GM12891 (cell line): ENCODE measurements at regions not wholly inside any gene's neighbourhood (a gene's known extent, or its start where the extent isn't known, plus 50 kb on each side); places are given as distances from the start of the nearest gene placed in this dataset.
A peak's percentile ranks its signal among the peaks of the same experiment; 100 is the strongest.

Experiments used
- DNase-seq: peaks from one replicate; pipeline ENCODE4 v3.0.0; 2011; ENCODE audit warnings: low spot score; ENCODE audit not compliant: insufficient read length
- FAIRE-seq: peaks from 2 replicates; lab custom pipeline; 2011; peaks lifted over from hg19 to GRCh38; lab: Jason Lieb, UNC
- PAX5 ChIP-seq: IDR thresholded peaks from 2 replicates; pipeline ENCODE4 v1.6.1; 2011; ENCODE audit warnings: low read length, moderate library complexity, mild to moderate bottlenecking; ENCODE audit not compliant: insufficient read depth, severe bottlenecking
- POLR2A ChIP-seq: IDR thresholded peaks from 2 replicates; pipeline ENCODE4 v1.6.1; 2011; ENCODE audit warnings: low read depth, low read length, control low read depth
- POLR2AphosphoS5 ChIP-seq: IDR thresholded peaks from 2 replicates; pipeline ENCODE4 v1.6.1; 2011; ENCODE audit warnings: low read depth, low read length, control low read depth
- POU2F2 ChIP-seq: IDR thresholded peaks from 2 replicates; pipeline ENCODE4 v1.6.1; 2011; ENCODE audit warnings: low read depth, mild to moderate bottlenecking, control low read depth, low read length, moderate library complexity
- SPI1 ChIP-seq: IDR thresholded peaks from 2 replicates; pipeline ENCODE4 v1.6.1; 2011; ENCODE audit warnings: low read depth, low read length, control low read depth
- TAF1 ChIP-seq: IDR thresholded peaks from 2 replicates; pipeline ENCODE4 v1.6.1; 2011; ENCODE audit warnings: low read depth, low read length, control low read depth

DNA sequence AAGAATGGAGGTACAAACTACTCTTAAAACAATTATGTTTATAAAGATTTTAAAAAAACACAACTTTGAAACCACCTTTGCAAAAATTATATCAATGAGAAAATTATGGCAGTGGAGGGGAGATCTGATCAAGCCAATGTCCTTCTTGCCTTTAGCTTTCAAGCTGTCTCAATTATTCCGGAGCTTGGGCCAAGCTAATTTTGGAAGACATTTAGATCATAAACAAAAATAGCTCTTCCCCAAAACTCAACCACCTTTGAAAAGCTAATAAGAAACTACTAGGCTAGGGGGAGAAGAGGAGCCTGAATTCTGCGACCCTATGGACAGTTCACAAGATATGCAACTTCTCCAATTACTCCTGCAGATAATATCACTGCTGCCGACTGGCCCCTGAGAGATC, 263.3 kb downstream of the ICE1 start:
- FAIRE-seq (no peak), DNase-seq (no peak)
- TF ChIP-seq TAF1: no peak
- TF ChIP-seq PAX5: no peak
- TF ChIP-seq SPI1: no peak
- TF ChIP-seq POLR2A: no peak
- TF ChIP-seq POU2F2: no peak
- TF ChIP-seq POLR2AphosphoS5: no peak

DNA sequence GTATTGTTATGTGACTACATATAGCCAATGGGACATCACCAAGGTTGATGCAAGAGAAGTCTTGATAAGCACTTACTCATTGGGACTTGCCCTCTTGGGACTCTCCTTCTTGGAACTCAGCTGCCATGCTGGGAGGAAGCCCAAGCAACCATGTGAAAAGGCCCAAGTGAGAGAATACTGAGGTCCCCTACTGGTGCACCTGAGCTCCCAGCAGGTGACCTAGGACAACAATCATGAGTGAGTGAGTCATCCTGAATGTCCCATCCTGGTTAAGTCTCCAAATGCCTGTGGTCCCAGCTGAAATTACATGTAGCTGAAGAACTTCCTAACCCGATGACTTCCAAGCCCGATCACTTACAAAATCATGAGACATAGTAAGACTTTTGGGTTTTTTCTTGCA, 260.7 kb downstream of the ICE1 start:
- TF ChIP-seq TAF1 (no peak), POLR2A (no peak), POLR2AphosphoS5 (no peak), SPI1 (no peak), PAX5 (no peak), POU2F2 (no peak)
- no peak for DNase-seq
- no peak for FAIRE-seq

DNA sequence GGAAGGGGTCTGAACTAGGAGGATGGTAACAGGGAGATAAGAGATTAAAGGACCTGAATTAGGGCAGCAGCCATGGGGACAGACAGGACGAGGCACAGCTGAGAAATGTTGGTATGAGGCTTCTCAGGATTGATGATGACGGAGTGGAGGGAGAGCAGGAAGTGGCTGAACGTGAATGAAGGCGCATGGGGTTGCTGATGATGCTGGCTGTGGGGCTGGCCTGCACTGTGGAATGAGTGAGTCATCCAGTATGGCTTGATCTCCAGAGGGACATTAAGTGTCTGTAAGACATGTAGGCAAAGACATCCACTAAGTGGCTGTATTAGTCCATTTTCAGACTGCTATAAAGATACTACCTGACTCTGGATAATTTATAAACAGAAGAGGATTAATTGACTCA, 256.4 kb downstream of the ICE1 start:
- TF ChIP-seq TAF1 (no peak), POLR2A (no peak), PAX5 (no peak), SPI1 (no peak), POU2F2 (no peak)
- FAIRE-seq: no peak

DNA sequence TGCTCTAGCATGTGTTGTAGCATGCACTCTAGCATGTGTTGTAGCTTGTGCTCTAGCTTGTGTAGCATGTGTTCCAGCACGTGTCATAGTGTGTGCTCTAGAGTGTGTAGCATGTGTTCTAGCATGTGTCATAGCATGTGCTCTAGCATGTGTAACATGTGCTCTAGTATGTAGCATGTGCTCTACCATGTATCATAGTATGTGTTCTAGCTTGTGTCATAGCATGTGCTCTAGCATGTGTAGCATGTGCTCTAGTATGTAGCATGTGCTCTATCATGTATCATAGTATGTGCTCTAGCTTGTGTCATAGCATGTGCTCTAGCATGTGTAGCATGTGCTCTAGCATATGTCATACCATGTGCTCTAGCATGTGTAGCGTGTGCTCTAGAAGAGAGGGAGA, 255.3 kb downstream of the ICE1 start:
- TF ChIP-seq POU2F2: no peak
- no peak for TF ChIP-seq POLR2AphosphoS5
- TF ChIP-seq SPI1: no peak
- no peak for TF ChIP-seq POLR2A
- no peak for TF ChIP-seq PAX5
- no peak for TF ChIP-seq TAF1
- DNase-seq (no peak), FAIRE-seq (peak; percentile 65)

More for the DNA sequence above, 256.4 kb downstream of the ICE1 start:
- DNase-seq: no peak

DNA sequence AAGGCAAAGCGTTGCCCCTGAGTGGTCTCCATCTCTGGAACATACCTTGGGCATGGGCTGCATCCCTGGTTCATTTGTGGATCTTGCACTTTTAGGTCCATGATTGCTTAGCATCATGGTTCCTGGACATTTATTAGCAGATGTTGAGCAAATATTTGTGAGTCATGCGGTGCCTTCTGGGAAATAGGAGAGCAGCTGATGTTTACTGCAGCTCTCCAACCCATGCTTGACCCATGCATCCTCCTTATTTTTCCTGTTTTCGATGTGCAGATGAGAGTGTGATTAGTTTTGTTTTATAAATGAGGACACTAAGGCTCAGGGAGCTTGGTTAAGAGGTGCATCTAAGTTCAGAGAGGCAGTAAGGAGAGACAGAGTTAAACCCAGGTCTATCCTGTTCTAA, 253.7 kb downstream of the ICE1 start:
- TF ChIP-seq POU2F2: no peak
- no peak for TF ChIP-seq POLR2A
- no peak for TF ChIP-seq POLR2AphosphoS5
- TF ChIP-seq PAX5: no peak
- TF ChIP-seq SPI1: no peak
- TF ChIP-seq TAF1: no peak
- DNase-seq: no peak
- FAIRE-seq: no peak

DNA sequence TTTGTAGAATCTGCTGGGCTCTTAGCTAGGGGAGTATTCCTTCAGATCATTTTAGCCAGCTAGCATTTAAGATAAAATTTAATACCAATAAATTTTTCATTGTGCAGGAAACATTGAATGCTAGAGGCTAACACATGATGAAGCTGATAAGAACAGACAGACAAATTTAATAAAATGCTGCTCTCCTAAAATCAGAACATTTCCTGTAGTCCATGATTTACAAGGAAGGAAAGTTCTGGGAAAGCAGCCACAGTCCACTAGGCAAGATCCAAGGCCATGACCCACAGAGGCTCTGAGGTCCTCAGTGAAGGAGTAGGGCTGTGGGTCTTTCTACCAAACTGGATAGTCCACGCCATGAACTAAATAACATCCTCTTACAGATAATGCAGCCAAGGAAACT, 253.0 kb downstream of the ICE1 start:
- FAIRE-seq (no peak), DNase-seq (no peak)
- no peak for TF ChIP-seq PAX5
- no peak for TF ChIP-seq POLR2AphosphoS5
- no peak for TF ChIP-seq POLR2A
- no peak for TF ChIP-seq SPI1
- TF ChIP-seq TAF1: no peak
- TF ChIP-seq POU2F2: no peak

DNA sequence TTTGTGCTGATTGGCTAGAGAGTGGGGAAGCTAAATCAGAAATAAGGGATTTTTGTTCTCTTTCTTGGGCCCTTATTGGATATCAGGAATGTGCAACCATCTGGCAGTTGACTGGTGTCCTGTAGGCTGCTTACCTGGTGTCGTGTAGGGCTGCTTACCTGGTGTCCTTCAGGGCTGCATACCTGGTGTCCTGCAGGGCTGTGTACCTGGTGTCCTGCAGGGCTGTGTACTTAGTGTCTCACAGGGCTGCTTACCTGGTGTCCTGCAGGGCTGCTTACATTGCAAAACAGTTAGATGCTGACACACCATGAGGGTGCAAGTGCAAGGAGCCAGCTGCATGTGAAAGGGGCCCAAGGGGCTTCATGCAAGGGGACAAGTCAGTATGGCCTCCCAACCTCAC, 249.3 kb downstream of the ICE1 start:
- DNase-seq: no peak
- TF ChIP-seq TAF1: no peak
- no peak for TF ChIP-seq PAX5
- TF ChIP-seq POLR2A: no peak
- TF ChIP-seq SPI1: no peak
- no peak for TF ChIP-seq POLR2AphosphoS5
- TF ChIP-seq POU2F2: no peak
- no peak for FAIRE-seq

DNA sequence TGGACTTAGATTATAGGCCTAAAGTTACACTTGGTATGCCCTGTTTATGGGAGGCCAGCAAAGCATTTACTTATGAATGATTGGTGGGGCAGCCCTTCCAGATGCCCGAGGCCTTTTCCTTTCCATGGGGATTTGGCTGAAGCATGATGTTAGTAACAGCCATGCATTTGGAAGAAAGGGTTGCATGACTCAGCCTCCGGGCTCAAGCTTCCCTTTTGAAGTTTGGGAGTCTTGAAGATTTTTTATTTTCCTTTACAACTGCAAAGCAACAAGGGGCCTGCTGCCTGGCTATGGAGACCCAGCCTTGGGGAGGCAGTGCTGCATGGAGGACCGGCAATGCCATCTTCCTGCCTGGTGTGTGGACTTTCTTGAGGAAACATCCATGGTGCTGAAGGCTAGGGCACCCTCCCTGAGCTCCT, 244.7 kb downstream of the ICE1 start:
- DNase-seq (no peak), FAIRE-seq (no peak)

DNA sequence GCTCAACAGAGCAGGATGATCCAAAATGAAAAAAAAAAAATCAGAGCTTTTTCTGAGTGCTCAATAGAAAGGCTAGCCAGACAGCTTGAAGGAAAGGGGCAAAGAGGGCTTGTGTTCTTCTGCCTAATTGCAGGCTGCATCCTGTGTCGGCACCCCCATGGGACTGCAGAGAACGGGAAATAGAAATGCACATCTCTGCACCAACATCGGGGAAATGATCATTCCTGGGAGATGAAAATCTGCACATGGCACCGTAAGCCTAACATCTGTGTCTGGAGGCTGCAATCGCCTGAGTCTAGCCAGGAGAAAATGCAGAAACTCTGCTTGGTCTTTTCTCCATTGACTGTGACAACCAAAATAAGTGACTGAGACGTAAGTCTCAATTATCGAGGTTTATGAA, 243.9 kb downstream of the ICE1 start:
- no peak for FAIRE-seq
- no peak for DNase-seq
- TF ChIP-seq TAF1 (no peak), SPI1 (no peak), POLR2AphosphoS5 (no peak), PAX5 (no peak), POU2F2 (no peak), POLR2A (no peak)

More for the DNA sequence above, 244.7 kb downstream of the ICE1 start:
- TF ChIP-seq PAX5 (no peak), POLR2AphosphoS5 (no peak), SPI1 (no peak), POLR2A (no peak), TAF1 (no peak), POU2F2 (no peak)

DNA sequence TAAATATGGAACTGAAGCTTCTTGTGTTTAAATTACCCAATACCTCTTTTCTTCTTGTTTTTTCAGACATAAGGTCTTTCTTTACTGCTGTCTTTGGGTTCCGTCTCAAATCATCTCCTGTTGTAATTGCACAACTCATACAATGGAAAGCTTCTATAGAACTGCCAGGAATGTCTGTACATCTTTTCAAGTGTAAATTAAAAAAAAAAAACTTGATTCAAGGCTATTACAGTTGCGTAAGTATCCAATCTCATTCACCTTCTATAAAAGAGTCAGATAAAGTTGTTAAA, 243.5 kb downstream of the ICE1 start:
- no peak for DNase-seq
- no peak for FAIRE-seq
- TF ChIP-seq TAF1: no peak
- TF ChIP-seq POLR2AphosphoS5: no peak
- no peak for TF ChIP-seq POU2F2
- TF ChIP-seq SPI1: no peak
- TF ChIP-seq PAX5: no peak
- TF ChIP-seq POLR2A: no peak
